ENCODE measurements at regions not wholly inside any gene's neighbourhood (a gene's known extent, or its start where the extent isn't known, plus 50 kb on each side); places are given as distances from the start of the nearest gene placed in this dataset.

GRCh38 chr4:19403786-19404370, 847.8 kb upstream of the SLIT2 start:
- Mint-ChIP-seq H3K9me3 (ENCODE audit: unreplicated experiment) (no peaks in the 10 kb centered on the region), H3K27me3 (ENCODE audit: unreplicated experiment) (no peaks in the 10 kb centered on the region), H3K4me1 (ENCODE audit: low read depth, unreplicated experiment) (no peaks in the 10 kb centered on the region), H3K36me3 (ENCODE audit: unreplicated experiment) (no peaks in the 10 kb centered on the region), H3K4me3 (ENCODE audit: unreplicated experiment) (no peak overlapping the region), H3K27ac (ENCODE audit: unreplicated experiment) (no peak overlapping the region)
- DNase-seq: no peak
- TF ChIP-seq CTCF (IDR thresholded peaks at IDR 0.05; ENCODE audit: partially characterized antibody, unreplicated experiment): no peak

GRCh38 chr4:19402581-19403065, 849.1 kb upstream of the SLIT2 start:
- no peaks in the 10 kb centered on the region for H3K36me3 Mint-ChIP-seq (ENCODE audit: unreplicated experiment)
- H3K4me1 Mint-ChIP-seq (ENCODE audit: low read depth, unreplicated experiment): no peaks in the 10 kb centered on the region
- TF ChIP-seq CTCF (IDR thresholded peaks at IDR 0.05; ENCODE audit: partially characterized antibody, unreplicated experiment): no peak
- H3K27me3 Mint-ChIP-seq (ENCODE audit: unreplicated experiment): no peaks in the 10 kb centered on the region
- no peak overlapping the region for H3K27ac Mint-ChIP-seq (ENCODE audit: unreplicated experiment)
- DNase-seq: no peak
- no peaks in the 10 kb centered on the region for H3K9me3 Mint-ChIP-seq (ENCODE audit: unreplicated experiment)
- H3K4me3 Mint-ChIP-seq (ENCODE audit: unreplicated experiment): no peak overlapping the region

- Mint-ChIP-seq H3K36me3 (ENCODE audit: unreplicated experiment) (no peaks in the 10 kb centered on the region), H3K27ac (ENCODE audit: unreplicated experiment) (no peak overlapping the region), H3K27me3 (ENCODE audit: unreplicated experiment) (no peaks in the 10 kb centered on the region), H3K4me3 (ENCODE audit: unreplicated experiment) (no peak overlapping the region), H3K9me3 (ENCODE audit: unreplicated experiment) (peaks cover 2% of the 10 kb centered on the region), H3K4me1 (ENCODE audit: low read depth, unreplicated experiment) (no peaks in the 10 kb centered on the region)
- DNase-seq: no peak
- no peak for TF ChIP-seq CTCF (IDR thresholded peaks at IDR 0.05; ENCODE audit: partially characterized antibody, unreplicated experiment)
These were observed 850.2 kb upstream of the SLIT2 start for GRCh38 chr4:19401301-19402080.

DNA sequence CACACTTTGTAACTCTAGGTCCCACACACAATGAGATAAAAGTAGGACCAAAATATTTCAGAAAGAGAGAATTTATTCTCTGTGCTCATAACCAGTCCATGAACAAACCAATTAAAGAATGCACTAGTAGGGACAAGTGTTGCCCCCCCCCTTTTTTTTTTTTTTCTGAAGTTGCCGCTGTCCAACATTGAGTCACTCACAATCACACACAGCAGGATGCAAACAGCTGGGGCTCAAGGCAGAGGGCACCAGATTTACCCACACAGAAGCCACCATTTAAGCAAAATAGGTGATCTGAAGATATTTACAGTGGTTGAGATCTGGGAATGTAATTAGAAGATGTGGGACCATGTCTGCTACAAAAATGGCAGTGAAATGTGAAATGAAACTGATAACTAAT, 850.9 kb upstream of the SLIT2 start:
- DNase-seq: no peak

More for the DNA sequence above, 850.9 kb upstream of the SLIT2 start:
- H3K27ac Mint-ChIP-seq (ENCODE audit: unreplicated experiment): no peak overlapping the region
- H3K36me3 Mint-ChIP-seq (ENCODE audit: unreplicated experiment): no peaks in the 10 kb centered on the region
- H3K27me3 Mint-ChIP-seq (ENCODE audit: unreplicated experiment): no peaks in the 10 kb centered on the region
- peaks cover 2% of the 10 kb centered on the region for H3K9me3 Mint-ChIP-seq (ENCODE audit: unreplicated experiment)
- TF ChIP-seq CTCF (IDR thresholded peaks at IDR 0.05; ENCODE audit: partially characterized antibody, unreplicated experiment): no peak
- no peak overlapping the region for H3K4me3 Mint-ChIP-seq (ENCODE audit: unreplicated experiment)
- no peaks in the 10 kb centered on the region for H3K4me1 Mint-ChIP-seq (ENCODE audit: low read depth, unreplicated experiment)

Data from glutamatergic neuron (in vitro differentiated cells).